K562 (cell line): ENCODE measurements at regions not wholly inside any gene's neighbourhood (a gene's known extent, or its start where the extent isn't known, plus 50 kb on each side); places are given as distances from the start of the nearest gene placed in this dataset.

Experiments
- ATAC-seq: fragments of 200-7000 bp; cut with Tn5 transposase; 3 replicates; pipeline ENCODE4 v1.9.1; 2020; ENCODE audit warnings: moderate library complexity
- BruUV-seq: library from RNA; stranded (reverse); fragments of 400-500 nt; replicated peaks from 2 replicates; lab custom pipeline; 2021; lab: Mats Ljungman, UMichigan
- CTCF ChIA-PET: fragments of 300-600 bp; formaldehyde crosslinking; extraction: SDS; loops from one replicate; lab custom pipeline; 2021; ENCODE audit warnings: low intra/inter-chr PET ratio; lab: Yijun Ruan, JAX
- POLR2A ChIA-PET: fragments of 300-600, 350-650 bp; sonication (Branson Sonifier 250); formaldehyde crosslinking; extraction: SDS; loops from one replicate; lab custom pipeline; 2021; ENCODE audit warnings: antibody characterized with exemption, inconsistent platforms; lab: Yijun Ruan, JAX
- DNase-seq, 4 experiments: peaks; one replicate each; pipeline versions ENCODE4 v3.0.0 to v3.0.0-alpha.2; 2011 to 2018; ENCODE audit warnings: low spot score in 3 of 4, mixed read lengths in 3 of 4; ENCODE audit errors: extremely low read depth in 1 of 4
- FAIRE-seq: peaks from 2 replicates; lab custom pipeline; 2011; peaks lifted over from hg19 to GRCh38; lab: Jason Lieb, UNC
- H2AFZ ChIP-seq: 2 replicates; pipeline ENCODE4 v1.6.0; 2011; ENCODE audit warnings: low read depth, low read length, control low read depth, inconsistent platforms
- H3K27ac ChIP-seq: fragments of 200-600 bp; 3 replicates; pipeline ENCODE4 v1.8.0; 2011; ENCODE audit warnings: low read depth, mild to moderate bottlenecking, control low read depth, inconsistent platforms, low read length, moderate library complexity, mixed read lengths; ENCODE audit errors: extremely low read depth
- H3K27me3 ChIP-seq, 2 experiments: fragments of 300-600 bp in 1 of 2; 2 replicates in 1 of 2; 3 replicates in 1 of 2; pipeline versions ENCODE4 v1.6.0 to v1.8.0; 2011; ENCODE audit warnings: inconsistent platforms in 2 of 2, low read length in 2 of 2, mild to moderate bottlenecking in 1 of 2, mixed read lengths in 1 of 2, moderate library complexity in 1 of 2; ENCODE audit not compliant: control insufficient read depth in 2 of 2, insufficient read depth in 2 of 2
- H3K36me3 ChIP-seq: fragments of 300-600 bp; 3 replicates; pipeline ENCODE4 v1.8.0; 2011; ENCODE audit warnings: mild to moderate bottlenecking, low read length, inconsistent platforms; ENCODE audit not compliant: control insufficient read depth, insufficient read depth
- H3K4me1 ChIP-seq, 2 experiments: fragments of 200-600 bp in 1 of 2; replicated peaks in 1 of 2; 2 replicates in 1 of 2; 3 replicates in 1 of 2; pipeline versions ENCODE4 v1.5.1 to v1.8.0; 2011; ENCODE audit warnings: inconsistent platforms in 2 of 2, low read length in 2 of 2, mild to moderate bottlenecking in 1 of 2, mixed read lengths in 1 of 2, moderate library complexity in 1 of 2; ENCODE audit not compliant: control insufficient read depth in 2 of 2, insufficient read depth in 2 of 2
- H3K4me2 ChIP-seq: 2 replicates; pipeline ENCODE4 v1.6.1; 2011; ENCODE audit warnings: low read length, control low read depth, inconsistent platforms, mixed read lengths; ENCODE audit not compliant: insufficient read depth
- H3K4me3 ChIP-seq: fragments of 200-600 bp; sonication (generic), shearing (Covaris generic); 2 replicates; pipeline ENCODE4 v1.5.1; 2016; ENCODE audit warnings: control low read depth, inconsistent platforms
- H3K79me2 ChIP-seq: fragments of 200-600 bp; 3 replicates; pipeline ENCODE4 v1.8.0; 2011; ENCODE audit warnings: low read length, inconsistent platforms; ENCODE audit not compliant: control insufficient read depth, insufficient read depth
- H3K9ac ChIP-seq, 2 experiments: 2 replicates each; pipeline versions ENCODE4 v1.6.0 to v1.6.1; 2011; ENCODE audit warnings: low read depth in 2 of 2, low read length in 2 of 2, control low read depth in 1 of 2, inconsistent platforms in 1 of 2, mild to moderate bottlenecking in 1 of 2, mixed read lengths in 1 of 2; ENCODE audit not compliant: insufficient read depth in 1 of 2
- H3K9me1 ChIP-seq: one replicate; pipeline ENCODE4 v1.6.0; 2011; ENCODE audit warnings: inconsistent platforms, mild to moderate bottlenecking, low read length, moderate library complexity; ENCODE audit not compliant: control insufficient read depth, insufficient read depth
- H3K9me3 ChIP-seq: replicated peaks from 2 replicates; pipeline ENCODE4 v1.5.1; 2011; ENCODE audit warnings: low read depth, low read length, inconsistent platforms; ENCODE audit not compliant: control insufficient read depth, insufficient read depth
- H4K20me1 ChIP-seq: replicated peaks from 2 replicates; pipeline ENCODE4 v1.6.1; 2011; ENCODE audit warnings: low read length, inconsistent platforms, mixed read lengths; ENCODE audit not compliant: control insufficient read depth, insufficient read depth
- JUND ChIP-seq, 2 experiments: IDR thresholded peaks; 2 replicates in 1 of 2; 3 replicates in 1 of 2; pipeline ENCODE4 v1.6.1; 2011; ENCODE audit warnings: borderline replicate concordance in 2 of 2, low read depth in 2 of 2, low read length in 2 of 2, improper control_type of control experiment in 1 of 2, missing biosample characterization in 1 of 2, missing genetic modification characterization in 1 of 2, missing genetic modification reagents in 1 of 2
- NFE2 ChIP-seq: IDR thresholded peaks from 2 replicates; pipeline ENCODE4 v1.6.1; 2014; ENCODE audit warnings: antibody characterized with exemption, low read depth
- POLR3G ChIP-seq: IDR thresholded peaks from 2 replicates; pipeline ENCODE4 v1.6.1; 2011; ENCODE audit not compliant: insufficient read length, insufficient replicate concordance; ENCODE audit errors: extremely low read depth
- RBBP5 ChIP-seq: fragments of 200-600 bp; sonication (generic); IDR thresholded peaks from 2 replicates; pipeline ENCODE4 v1.6.1; 2012; ENCODE audit warnings: borderline replicate concordance, mild to moderate bottlenecking, low read length, control low read depth, inconsistent platforms; ENCODE audit not compliant: insufficient read depth, poor library complexity, severe bottlenecking
- RNF219 ChIP-seq: fragments of 250-450 bp; sonication (Bioruptor Pico); IDR thresholded peaks from 2 replicates; pipeline ENCODE4 v1.5.0; 2022; ENCODE audit warnings: mild to moderate bottlenecking
- SIN3A ChIP-seq, 2 experiments: fragments of 150-350 bp in 1 of 2; IDR thresholded peaks; 2 replicates each; pipeline ENCODE4 v1.6.1; 2011 to 2016; ENCODE audit warnings: borderline replicate concordance in 2 of 2, low read depth in 2 of 2, low read length in 2 of 2, mild to moderate bottlenecking in 2 of 2, moderate library complexity in 2 of 2; ENCODE audit not compliant: control insufficient read depth in 1 of 2
- SRSF7 ChIP-seq: fragments of 200-400 bp; formaldehyde crosslinking; optimal IDR thresholded peaks from 2 replicates; pipeline ENCODE3; 2017; ENCODE audit warnings: mild to moderate bottlenecking, low read depth, low read length
- TSHZ1 ChIP-seq: fragments of 250-450 bp; sonication (Bioruptor Pico); IDR thresholded peaks from 2 replicates; pipeline ENCODE4 v1.4.0; 2020; ENCODE audit warnings: mild to moderate bottlenecking, moderate library complexity
- ZBTB49 ChIP-seq: sonication (generic); formaldehyde crosslinking; IDR thresholded peaks from 2 replicates; pipeline ENCODE4 v1.8.0; 2022; ENCODE audit warnings: missing genetic modification reagents, mild to moderate bottlenecking, borderline replicate concordance
- WGBS: fragments of 100-300 bp; shearing (Covaris generic); methylation state at CpG from one replicate; pipeline ENCODE4 v1.1.6; 2016; ENCODE audit warnings: low coverage, mixed read lengths; ENCODE audit not compliant: insufficient coverage; ENCODE audit errors: missing lambda C conversion rate; 5-methylcytosine and 5-hydroxymethylcytosine counted together
- in situ Hi-C: fragments of 300-500 bp; cut with MboI; formaldehyde crosslinking; loops from 4 replicates; pipeline ENCODE4 v1.15.0; 2018; ENCODE audit warnings: inconsistent platforms, mixed read lengths
- intact Hi-C: fragments of 100-400 bp; cut with micrococcal nuclease; formaldehyde crosslinking; loops from 2 replicates; pipeline ENCODE4 v1.14.2; 2022

GRCh38 chr1:229015806-229016205, 255.1 kb upstream of the RAB4A start:
- Histone ChIP-seq H3K79me2 (no peaks in the 10 kb centered on the region), H3K36me3 (no peaks in the 10 kb centered on the region), H2AFZ (no peak overlapping the region), H4K20me1 (no peaks in the 10 kb centered on the region), H3K9me3 (no peaks in the 10 kb centered on the region), H3K4me3 (no peak overlapping the region), H3K27me3 (peaks cover 10 to 30% of the 10 kb centered on the region in 2 experiments), H3K9ac (no peak overlapping the region), H3K27ac (no peak overlapping the region), H3K4me2 (no peak overlapping the region), H3K9me1 (no peaks in the 10 kb centered on the region), H3K4me1 (no peaks in the 10 kb centered on the region)
- in situ Hi-C loops (no loop called here), intact Hi-C loops (no loop called here)
- ATAC-seq (no peak; the same call in 2 of the 3 replicates), FAIRE-seq (no peak), DNase-seq (no peak)
- WGBS: 3% methylated on average over 13 of the region's 13 CpGs
- ChIA-PET CTCF (no interaction called here), POLR2A (interaction anchor here (1.2 to 1.3 kb wide), 2 partner anchors 9 to 15 kb away, joined by 3 to 4 read pairs; no protein-coding TSS in a partner anchor)
- BruUV-seq: no TSS peak
- TF ChIP-seq TSHZ1: no peak
- TF ChIP-seq SRSF7: no peak
- TF ChIP-seq SIN3A (IDR thresholded peaks at IDR 0.05; ENCODE audit: borderline replicate concordance in 2 of 2, control insufficient read depth in 1 of 2, low read depth in 2 of 2, low read length in 2 of 2): no peak
- TF ChIP-seq RBBP5: no peak
- no peak for TF ChIP-seq NFE2
- TF ChIP-seq RNF219 (CRISPR knock-in tag): no peak
- TF ChIP-seq JUND (IDR thresholded peaks at IDR 0.05; ENCODE audit: borderline replicate concordance, low read depth, low read length): no peak
- no peak for TF ChIP-seq JUND (tag; IDR thresholded peaks at IDR 0.05; ENCODE audit: borderline replicate concordance, low read depth, low read length)
- TF ChIP-seq ZBTB49: no peak
- TF ChIP-seq POLR3G: no peak
